ENCODE measurements at regions not wholly inside any gene's neighbourhood (a gene's known extent, or its start where the extent isn't known, plus 50 kb on each side); places are given as distances from the start of the nearest gene placed in this dataset.

- Histone ChIP-seq H3K27me3 (no peaks in the 10 kb centered on the region), H3K9me3 (no peaks in the 10 kb centered on the region), H3K36me3 (no peaks in the 10 kb centered on the region), H3K4me3 (no peak overlapping the region), H3K4me1 (no peaks in the 10 kb centered on the region), H3K27ac (no peak overlapping the region)
- 61 to 77% (median 70%) methylated on average over 1 of the region's 1 CpG for WGBS, 5 donors
- intact Hi-C loops (cut with DNase I; ENCODE audit: low total_unique reads): no loop called here
- TF ChIP-seq EP300 (IDR thresholded peaks at IDR 0.05): no peak
- no peak for TF ChIP-seq POLR2AphosphoS5 (IDR thresholded peaks at IDR 0.05)
- no peak for TF ChIP-seq POLR2A (IDR thresholded peaks at IDR 0.05)
- TF ChIP-seq CTCF (IDR thresholded peaks at IDR 0.05): no peak
- DNase-seq: no peak
Measured at GRCh38 chr6:23601811-23602345, 524.1 kb upstream of the NRSN1 start.

- intact Hi-C loops (cut with DNase I; ENCODE audit: low total_unique reads): no loop called here
- H3K36me3 ChIP-seq: no peaks in the 10 kb centered on the region
- H3K27ac ChIP-seq: no peak overlapping the region
- H3K9me3 ChIP-seq: no peaks in the 10 kb centered on the region
- H3K27me3 ChIP-seq: no peaks in the 10 kb centered on the region
- no peaks in the 10 kb centered on the region for H3K4me1 ChIP-seq
- peak in 1 of 2 donors; percentile 19 for DNase-seq
- TF ChIP-seq POLR2AphosphoS5 (IDR thresholded peaks at IDR 0.05) (no peak), EP300 (IDR thresholded peaks at IDR 0.05) (no peak), POLR2A (IDR thresholded peaks at IDR 0.05) (no peak), CTCF (IDR thresholded peaks at IDR 0.05) (no peak)
- H3K4me3 ChIP-seq: no peak overlapping the region
- 65 to 80% (median 68%) methylated on average over 5 of the region's 5 CpGs for WGBS, 5 donors
Measured at GRCh38 chr6:23608931-23609435, 517.0 kb upstream of the NRSN1 start.

- intact Hi-C loops (cut with DNase I; ENCODE audit: low total_unique reads): no loop called here
- peak in 1 of 2 donors; percentile 20 for DNase-seq
- no peaks in the 10 kb centered on the region for H3K4me1 ChIP-seq
- no peaks in the 10 kb centered on the region for H3K9me3 ChIP-seq
- no peak overlapping the region for H3K4me3 ChIP-seq
- no peaks in the 10 kb centered on the region for H3K36me3 ChIP-seq
- WGBS, 5 donors: 60 to 79% (median 66%) methylated on average over 6 of the region's 6 CpGs
- TF ChIP-seq EP300 (IDR thresholded peaks at IDR 0.05) (no peak), POLR2A (IDR thresholded peaks at IDR 0.05) (no peak), CTCF (IDR thresholded peaks at IDR 0.05) (no peak)
- H3K27me3 ChIP-seq: no peaks in the 10 kb centered on the region
- H3K27ac ChIP-seq: no peak overlapping the region
Measured at GRCh38 chr6:23611776-23612381, 514.1 kb upstream of the NRSN1 start.

GRCh38 chr6:23618366-23618765, 507.6 kb upstream of the NRSN1 start:
- no peaks in the 10 kb centered on the region for H3K27me3 ChIP-seq
- H3K4me3 ChIP-seq: no peak overlapping the region
- TF ChIP-seq CTCF (IDR thresholded peaks at IDR 0.05) (no peak), EP300 (IDR thresholded peaks at IDR 0.05) (no peak), POLR2A (IDR thresholded peaks at IDR 0.05) (no peak), POLR2AphosphoS5 (IDR thresholded peaks at IDR 0.05) (no peak)
- H3K36me3 ChIP-seq: no peaks in the 10 kb centered on the region
- no peaks in the 10 kb centered on the region for H3K4me1 ChIP-seq
- intact Hi-C loops (cut with DNase I; ENCODE audit: low total_unique reads): no loop called here
- no peak overlapping the region for H3K27ac ChIP-seq
- H3K9me3 ChIP-seq: no peaks in the 10 kb centered on the region
- DNase-seq: no peak

Measured in stomach (tissue), 8 donors.